Left hindlimb (tissue), 1 donor: ENCODE measurements at regions not wholly inside any gene's neighbourhood (a gene's known extent, or its start where the extent isn't known, plus 50 kb on each side); places are given as distances from the start of the nearest gene placed in this dataset.
"Not testable (repeated sequence)": the region's sequence is repeated elsewhere in the genome, so short reads cannot be mapped to it uniquely, and the experiment has no call there.

Experiments
- DNase-seq: peaks from one replicate; pipeline ENCODE4 v3.0.0-alpha.2; 2018

DNA sequence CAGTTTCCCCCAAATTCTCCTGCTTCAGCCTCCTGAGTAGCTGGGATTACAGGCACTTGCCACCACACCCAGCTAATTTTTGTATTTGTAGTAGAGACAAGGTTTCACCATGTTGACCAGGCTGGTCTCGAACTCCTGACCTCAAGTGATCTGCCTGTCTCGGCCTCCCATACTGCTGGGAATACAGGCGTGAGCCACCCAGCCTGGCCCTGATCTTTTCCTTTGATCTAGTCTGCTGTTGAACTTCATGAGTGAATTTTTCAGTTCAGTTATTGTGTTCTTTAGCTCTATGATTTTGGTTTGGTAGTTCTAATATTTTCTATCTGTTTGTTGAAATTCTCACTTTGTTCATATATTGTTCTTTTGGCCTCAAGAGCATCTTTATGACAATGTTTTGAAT is 83.4 kb upstream of the RAP2C start:
- DNase-seq = not testable (repeated sequence)

- no peak for DNase-seq
Observed at GRCh38 chrX:132294776-132295495, 75.7 kb upstream of the RAP2C start.

GRCh38 chrX:132294192-132294591 is 74.9 kb upstream of the RAP2C start:
- DNase-seq = no peak

DNA sequence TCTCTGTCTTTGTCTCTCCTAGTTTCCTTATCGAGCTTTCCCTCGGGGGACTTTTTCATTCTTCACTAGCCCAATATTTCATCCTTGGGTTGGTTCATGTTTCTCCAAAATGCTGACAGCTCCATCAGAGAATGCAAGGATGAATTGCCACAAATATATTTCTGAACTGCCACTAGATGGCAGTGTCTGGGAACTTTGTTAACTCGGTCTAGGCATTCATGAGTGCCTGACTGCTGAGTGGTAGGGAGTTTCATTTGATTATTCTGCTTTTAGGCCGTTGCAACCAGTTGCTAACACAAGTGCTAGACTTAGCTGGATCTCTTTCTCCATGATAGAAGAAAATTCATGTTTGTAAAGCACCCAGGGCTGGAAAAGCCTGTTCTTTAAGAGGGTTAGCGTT is 73.5 kb upstream of the RAP2C start:
- peak; percentile 40 for DNase-seq

- no peak for DNase-seq
Observed at GRCh38 chrX:132277953-132278614, 58.8 kb upstream of the RAP2C start.

GRCh38 chrX:132272826-132273225 is 53.6 kb upstream of the RAP2C start:
- no peak for DNase-seq

GRCh38 chrX:132271311-132271778 is 52.1 kb upstream of the RAP2C start:
- DNase-seq = no peak

- DNase-seq = peak; percentile 75
Observed at GRCh38 chrX:132270699-132271098, 51.5 kb upstream of the RAP2C start.

- no peak for DNase-seq
Observed at GRCh38 chrX:132270021-132270420, 50.8 kb upstream of the RAP2C start.
